ENCODE measurements at regions not wholly inside any gene's neighbourhood (a gene's known extent, or its start where the extent isn't known, plus 50 kb on each side); places are given as distances from the start of the nearest gene placed in this dataset.

DNA sequence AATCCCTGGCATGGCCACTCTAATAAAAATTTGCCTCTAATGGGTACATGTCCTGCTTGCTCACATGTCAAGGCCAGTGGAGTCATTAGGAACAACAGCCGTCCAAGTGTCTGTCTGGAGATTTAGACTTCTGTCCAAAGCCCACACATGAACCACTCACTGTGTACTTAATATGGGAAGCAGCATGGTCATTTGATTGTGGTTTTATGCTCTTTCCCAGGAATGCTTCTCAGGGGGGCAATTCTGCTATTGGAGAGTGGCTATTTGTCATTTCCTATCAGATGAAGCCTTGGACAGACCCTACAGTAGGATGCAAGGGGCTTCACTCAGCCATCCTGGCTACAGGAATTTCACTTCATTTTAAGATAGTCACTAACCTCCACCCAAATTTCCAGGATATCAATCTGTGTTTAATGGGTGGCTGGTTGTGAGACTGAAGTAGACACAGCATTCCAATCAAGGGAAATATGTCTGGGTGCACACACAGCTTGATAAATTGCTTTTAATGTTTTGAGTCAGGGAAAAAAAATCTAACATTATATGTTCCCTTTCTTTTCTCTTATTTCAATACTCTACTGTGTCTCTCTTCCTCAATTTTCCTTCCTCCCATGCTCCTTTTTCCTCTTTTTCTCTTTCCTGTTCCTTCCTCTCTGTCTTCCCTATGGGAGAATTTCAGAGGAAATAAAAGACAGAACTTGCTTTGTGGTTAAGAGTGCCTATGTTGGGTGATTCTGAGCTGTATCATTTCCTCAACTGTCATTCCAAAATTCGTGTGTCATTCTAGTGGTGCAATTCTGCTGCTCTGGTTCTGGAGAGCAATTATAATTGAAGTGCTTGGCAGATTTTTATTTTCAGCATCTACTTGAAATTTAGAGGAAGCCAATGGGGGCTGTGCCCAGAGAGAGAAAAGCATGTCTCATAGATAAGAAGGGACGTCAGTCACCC is 320.1 kb downstream of the OSR1 start:
- Mint-ChIP-seq H3K27ac (ENCODE audit: unreplicated experiment) (no peak overlapping the region), H3K27me3 (ENCODE audit: insufficient read depth, unreplicated experiment) (no peaks in the 10 kb centered on the region), H3K36me3 (ENCODE audit: insufficient read depth, unreplicated experiment) (no peaks in the 10 kb centered on the region), H3K4me1 (ENCODE audit: low read depth, unreplicated experiment) (no peaks in the 10 kb centered on the region), H3K4me3 (ENCODE audit: unreplicated experiment) (no peak overlapping the region), H3K9me3 (ENCODE audit: unreplicated experiment) (no peaks in the 10 kb centered on the region)
- Histone ChIP-seq H3K9me3 (no peaks in the 10 kb centered on the region), H3K27me3 (replicated peaks; ENCODE audit: control insufficient read depth, insufficient read depth, low read length) (no peaks in the 10 kb centered on the region), H3K36me3 (ENCODE audit: control insufficient read depth, insufficient read depth, low read length) (no peaks in the 10 kb centered on the region), H3K4me3 (ENCODE audit: low read depth, low read length) (no peak overlapping the region), H3K4me1 (no peaks in the 10 kb centered on the region)
- ChIA-PET CTCF (no interaction called here), POLR2A (no interaction called here)
- no TSS peak for BruUV-seq (replicated peaks)
- TF ChIP-seq, protein P1, sequence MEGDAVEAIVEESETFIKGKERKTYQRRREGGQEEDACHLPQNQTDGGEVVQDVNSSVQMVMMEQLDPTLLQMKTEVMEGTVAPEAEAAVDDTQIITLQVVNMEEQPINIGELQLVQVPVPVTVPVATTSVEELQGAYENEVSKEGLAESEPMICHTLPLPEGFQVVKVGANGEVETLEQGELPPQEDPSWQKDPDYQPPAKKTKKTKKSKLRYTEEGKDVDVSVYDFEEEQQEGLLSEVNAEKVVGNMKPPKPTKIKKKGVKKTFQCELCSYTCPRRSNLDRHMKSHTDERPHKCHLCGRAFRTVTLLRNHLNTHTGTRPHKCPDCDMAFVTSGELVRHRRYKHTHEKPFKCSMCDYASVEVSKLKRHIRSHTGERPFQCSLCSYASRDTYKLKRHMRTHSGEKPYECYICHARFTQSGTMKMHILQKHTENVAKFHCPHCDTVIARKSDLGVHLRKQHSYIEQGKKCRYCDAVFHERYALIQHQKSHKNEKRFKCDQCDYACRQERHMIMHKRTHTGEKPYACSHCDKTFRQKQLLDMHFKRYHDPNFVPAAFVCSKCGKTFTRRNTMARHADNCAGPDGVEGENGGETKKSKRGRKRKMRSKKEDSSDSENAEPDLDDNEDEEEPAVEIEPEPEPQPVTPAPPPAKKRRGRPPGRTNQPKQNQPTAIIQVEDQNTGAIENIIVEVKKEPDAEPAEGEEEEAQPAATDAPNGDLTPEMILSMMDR (IDR thresholded peaks at IDR 0.05; ENCODE audit: insufficient read depth in 1 of 2, low read depth in 1 of 2, low read length in 1 of 2, severe bottlenecking in 1 of 2, unreplicated experiment in 1 of 2) = no peak
- no peak for DNase-seq
- intact Hi-C loops (cut with micrococcal nuclease; ENCODE audit: unreplicated experiment) = no loop called here

DNA sequence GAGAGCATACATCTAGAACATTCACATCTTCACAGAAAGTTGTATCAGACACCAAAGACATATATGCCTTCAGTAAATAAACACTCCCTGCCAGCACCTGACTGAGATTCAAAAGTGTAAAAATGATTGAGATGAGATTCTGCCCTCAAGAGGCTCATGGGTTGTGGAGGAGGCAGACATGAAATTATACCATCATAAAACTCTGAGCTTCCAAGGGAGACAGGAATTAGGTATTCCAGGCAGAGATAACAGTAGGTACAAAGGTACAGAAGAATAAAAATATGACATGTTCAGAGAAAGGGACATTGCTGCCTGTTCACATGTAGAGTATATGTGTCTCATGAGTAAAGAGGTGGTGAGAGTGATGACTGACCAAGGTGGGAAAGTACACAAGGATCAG is 322.3 kb downstream of the OSR1 start:
- TF ChIP-seq, protein P1 (IDR thresholded peaks at IDR 0.05; ENCODE audit: insufficient read depth in 1 of 2, low read depth in 1 of 2, low read length in 1 of 2, severe bottlenecking in 1 of 2, unreplicated experiment in 1 of 2) = no peak
- intact Hi-C loops (cut with micrococcal nuclease; ENCODE audit: unreplicated experiment) = no loop called here
- Histone ChIP-seq H3K27me3 (replicated peaks; ENCODE audit: control insufficient read depth, insufficient read depth, low read length) (no peaks in the 10 kb centered on the region), H3K9me3 (no peaks in the 10 kb centered on the region), H3K4me1 (no peaks in the 10 kb centered on the region), H3K4me3 (ENCODE audit: low read depth, low read length) (no peak overlapping the region), H3K36me3 (ENCODE audit: control insufficient read depth, insufficient read depth, low read length) (no peaks in the 10 kb centered on the region)
- BruUV-seq (replicated peaks) = no TSS peak
- Mint-ChIP-seq H3K9me3 (ENCODE audit: unreplicated experiment) (no peaks in the 10 kb centered on the region), H3K4me3 (ENCODE audit: unreplicated experiment) (no peak overlapping the region), H3K4me1 (ENCODE audit: low read depth, unreplicated experiment) (no peaks in the 10 kb centered on the region), H3K27ac (ENCODE audit: unreplicated experiment) (no peak overlapping the region), H3K36me3 (ENCODE audit: insufficient read depth, unreplicated experiment) (no peaks in the 10 kb centered on the region), H3K27me3 (ENCODE audit: insufficient read depth, unreplicated experiment) (no peaks in the 10 kb centered on the region)
- CTCF ChIA-PET = no interaction called here
- POLR2A ChIA-PET = no interaction called here
- DNase-seq = no peak

DNA sequence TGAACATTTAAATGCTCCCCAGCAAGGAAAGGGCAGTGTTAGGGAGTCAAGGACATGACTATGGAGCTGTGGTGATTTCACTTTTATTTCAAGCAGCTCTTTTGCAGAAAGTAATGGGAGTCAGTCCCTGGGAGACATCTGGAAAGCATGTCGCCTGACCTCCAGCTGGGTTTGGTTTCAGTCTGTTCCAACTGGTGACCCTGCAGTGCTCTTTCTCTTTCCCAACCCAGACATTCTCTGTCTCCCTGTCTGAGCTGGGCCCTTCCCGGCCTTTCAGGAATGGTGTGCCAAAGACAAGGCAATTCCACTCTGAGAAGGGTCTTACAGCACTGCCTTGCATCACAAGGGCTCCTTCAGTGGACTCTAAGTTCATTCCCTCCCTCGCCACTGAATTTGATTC is 323.2 kb downstream of the OSR1 start:
- TF ChIP-seq, protein P1 (IDR thresholded peaks at IDR 0.05; ENCODE audit: insufficient read depth in 1 of 2, low read depth in 1 of 2, low read length in 1 of 2, severe bottlenecking in 1 of 2, unreplicated experiment in 1 of 2) = no peak
- Mint-ChIP-seq H3K4me1 (ENCODE audit: low read depth, unreplicated experiment) (no peaks in the 10 kb centered on the region), H3K27me3 (ENCODE audit: insufficient read depth, unreplicated experiment) (no peaks in the 10 kb centered on the region), H3K36me3 (ENCODE audit: insufficient read depth, unreplicated experiment) (no peaks in the 10 kb centered on the region), H3K4me3 (ENCODE audit: unreplicated experiment) (no peak overlapping the region), H3K9me3 (ENCODE audit: unreplicated experiment) (no peaks in the 10 kb centered on the region), H3K27ac (ENCODE audit: unreplicated experiment) (no peak overlapping the region)
- no peak overlapping the region for H3K4me3 ChIP-seq (ENCODE audit: low read depth, low read length)
- BruUV-seq (replicated peaks) = no TSS peak
- H3K4me1 ChIP-seq = no peaks in the 10 kb centered on the region
- H3K27me3 ChIP-seq (replicated peaks; ENCODE audit: control insufficient read depth, insufficient read depth, low read length) = no peaks in the 10 kb centered on the region
- DNase-seq = no peak
- ChIA-PET POLR2A (no interaction called here), CTCF (no interaction called here)
- no peaks in the 10 kb centered on the region for H3K9me3 ChIP-seq
- intact Hi-C loops (cut with micrococcal nuclease; ENCODE audit: unreplicated experiment) = no loop called here
- H3K36me3 ChIP-seq (ENCODE audit: control insufficient read depth, insufficient read depth, low read length) = no peaks in the 10 kb centered on the region
